KOPT-K1 (cell line): ENCODE measurements at regions not wholly inside any gene's neighbourhood (a gene's known extent, or its start where the extent isn't known, plus 50 kb on each side); places are given as distances from the start of the nearest gene placed in this dataset.
"Not testable (repeated sequence)": the region's sequence is repeated elsewhere in the genome, so short reads cannot be mapped to it uniquely, and the experiment has no call there.

Source experiments
- H3K27ac ChIP-seq: fragments of 200-600 bp; sonication (generic); 2 replicates; pipeline ENCODE4 v1.5.1; 2016; ENCODE audit warnings: antibody characterized with exemption, mild to moderate bottlenecking, low read depth, low read length; ENCODE audit not compliant: poor library complexity, severe bottlenecking
- H3K36me3 ChIP-seq: fragments of 200-600 bp; sonication (generic); 2 replicates; pipeline ENCODE4 v1.5.1; 2017; ENCODE audit warnings: antibody characterized with exemption, mild to moderate bottlenecking, low read length, moderate library complexity; ENCODE audit not compliant: insufficient read depth
- H3K9me3 ChIP-seq: fragments of 200-600 bp; sonication (generic); 2 replicates; pipeline ENCODE4 v1.5.1; 2017; ENCODE audit warnings: antibody characterized with exemption, low read length, mild to moderate bottlenecking; ENCODE audit not compliant: insufficient read depth, poor library complexity, severe bottlenecking

GRCh38 chr6:21915707-21916260 lies 322.2 kb downstream of the SOX4 start:
- Histone ChIP-seq H3K9me3 (no peaks in the 10 kb centered on the region), H3K27ac (peak overlapping the region; percentile 52), H3K36me3 (peaks cover 91% of the 10 kb centered on the region)

GRCh38 chr6:21918041-21918440 lies 324.5 kb downstream of the SOX4 start:
- no peaks in the 10 kb centered on the region for H3K9me3 ChIP-seq

GRCh38 chr6:21918666-21919065 lies 325.1 kb downstream of the SOX4 start:
- peaks cover 88% of the 10 kb centered on the region for H3K36me3 ChIP-seq
- no peak overlapping the region for H3K27ac ChIP-seq

More at GRCh38 chr6:21918041-21918440, 324.5 kb downstream of the SOX4 start:
- Histone ChIP-seq H3K36me3 (peaks cover 88% of the 10 kb centered on the region), H3K27ac (peak overlapping the region; percentile 1)

GRCh38 chr6:21922086-21922485 lies 328.5 kb downstream of the SOX4 start:
- Histone ChIP-seq H3K27ac (no peak overlapping the region), H3K9me3 (no peaks in the 10 kb centered on the region), H3K36me3 (peaks cover 78% of the 10 kb centered on the region)

More at GRCh38 chr6:21918666-21919065, 325.1 kb downstream of the SOX4 start:
- H3K9me3 ChIP-seq = no peaks in the 10 kb centered on the region

GRCh38 chr6:21924002-21924401 lies 330.5 kb downstream of the SOX4 start:
- peaks cover 77% of the 10 kb centered on the region for H3K36me3 ChIP-seq
- H3K27ac ChIP-seq = no peak overlapping the region
- no peaks in the 10 kb centered on the region for H3K9me3 ChIP-seq

- no peaks in the 10 kb centered on the region for H3K9me3 ChIP-seq
- H3K27ac ChIP-seq = no peak overlapping the region
- H3K36me3 ChIP-seq = peaks cover 74% of the 10 kb centered on the region
Measured at GRCh38 chr6:21928827-21929226, 335.3 kb downstream of the SOX4 start.

GRCh38 chr6:21931641-21932335 lies 338.2 kb downstream of the SOX4 start:
- Histone ChIP-seq H3K27ac (no peak overlapping the region), H3K36me3 (peaks cover 86% of the 10 kb centered on the region), H3K9me3 (peaks cover 9% of the 10 kb centered on the region)

- H3K27ac ChIP-seq = no peak overlapping the region
- H3K9me3 ChIP-seq = peaks cover 9% of the 10 kb centered on the region
- H3K36me3 ChIP-seq = peaks cover 84% of the 10 kb centered on the region
Measured at GRCh38 chr6:21933351-21933750, 339.8 kb downstream of the SOX4 start.

- H3K27ac ChIP-seq = no peak overlapping the region
- H3K9me3 ChIP-seq = peaks cover 9% of the 10 kb centered on the region
- H3K36me3 ChIP-seq = peaks cover 75% of the 10 kb centered on the region
Measured at GRCh38 chr6:21935142-21935541, 341.6 kb downstream of the SOX4 start.

- Histone ChIP-seq H3K27ac (peak overlapping the region; percentile 23), H3K36me3 (peaks cover 76% of the 10 kb centered on the region), H3K9me3 (peaks cover 9% of the 10 kb centered on the region)
Measured at GRCh38 chr6:21935561-21936028, 342.0 kb downstream of the SOX4 start.

- H3K27ac ChIP-seq = peak overlapping the region; percentile 20
- H3K36me3 ChIP-seq = peaks cover 75% of the 10 kb centered on the region
- peaks cover 9% of the 10 kb centered on the region for H3K9me3 ChIP-seq
Measured at GRCh38 chr6:21937466-21937865, 343.9 kb downstream of the SOX4 start.

- not testable (repeated sequence) for H3K27ac ChIP-seq, H3K9me3 ChIP-seq
- peaks cover 81% of the 10 kb centered on the region for H3K36me3 ChIP-seq
Measured at GRCh38 chr6:21939066-21939465, 345.5 kb downstream of the SOX4 start.

- peaks cover 63% of the 10 kb centered on the region for H3K36me3 ChIP-seq
- H3K27ac ChIP-seq = peak overlapping the region; percentile 32
- no peaks in the 10 kb centered on the region for H3K9me3 ChIP-seq
Measured at GRCh38 chr6:21941926-21942325, 348.4 kb downstream of the SOX4 start.

- Histone ChIP-seq H3K27ac (peak overlapping the region; percentile 32), H3K36me3 (peaks cover 64% of the 10 kb centered on the region), H3K9me3 (no peaks in the 10 kb centered on the region)
Measured at GRCh38 chr6:21942897-21943296, 349.3 kb downstream of the SOX4 start.

GRCh38 chr6:21946298-21946783 lies 350.5 kb downstream of the PRL start:
- H3K36me3 ChIP-seq = peaks cover 49% of the 10 kb centered on the region
- peak overlapping the region; percentile 15 for H3K27ac ChIP-seq
- no peaks in the 10 kb centered on the region for H3K9me3 ChIP-seq

GRCh38 chr6:21947227-21947626 lies 349.6 kb downstream of the PRL start:
- not testable (repeated sequence) for H3K9me3 ChIP-seq
- Histone ChIP-seq H3K27ac (peak overlapping the region; percentile 54), H3K36me3 (peaks cover 47% of the 10 kb centered on the region)
